ENCODE measurements at regions not wholly inside any gene's neighbourhood (a gene's known extent, or its start where the extent isn't known, plus 50 kb on each side); places are given as distances from the start of the nearest gene placed in this dataset.

DNA sequence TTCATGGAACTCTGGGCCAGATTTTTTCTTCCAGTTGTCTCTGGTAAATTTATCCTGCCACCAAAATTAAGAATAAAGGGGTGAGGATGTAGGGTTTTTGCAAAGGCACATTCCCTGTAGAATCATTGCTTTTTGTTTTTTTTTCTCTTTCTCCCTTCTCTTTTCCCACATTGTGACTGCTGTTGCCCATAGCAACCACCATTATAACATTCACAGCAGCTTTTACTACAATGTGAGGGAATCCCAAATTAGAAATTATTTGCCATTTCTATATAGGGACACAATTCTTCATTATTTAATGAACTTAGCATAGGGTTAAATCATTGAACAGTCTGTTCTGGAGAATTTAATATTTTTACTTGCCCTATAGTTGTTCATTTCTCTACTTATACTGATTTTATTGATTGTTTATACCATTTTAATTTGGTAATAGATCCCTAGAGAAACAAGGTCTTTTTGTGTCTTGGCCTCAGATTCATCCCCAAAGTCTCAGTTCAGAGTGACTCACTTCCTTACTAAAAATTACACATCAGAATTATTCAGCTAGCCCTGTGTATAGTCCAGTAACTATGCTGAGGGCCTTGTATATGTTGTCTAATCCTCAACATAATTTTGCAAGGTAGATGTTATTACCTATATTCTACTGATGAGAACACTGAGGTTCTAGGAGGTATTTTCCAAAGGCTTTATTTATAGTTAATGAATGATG is 80.8 kb upstream of the ANK2 start:
- no peak for TF ChIP-seq POLR2A (IDR thresholded peaks at IDR 0.05; ENCODE audit: low read length)
- no peak for TF ChIP-seq GATA1 (IDR thresholded peaks at IDR 0.05; ENCODE audit: low read depth, low read length)
